GM23338 (cell line): ENCODE measurements at regions not wholly inside any gene's neighbourhood (a gene's known extent, or its start where the extent isn't known, plus 50 kb on each side); places are given as distances from the start of the nearest gene placed in this dataset.
"Not testable (repeated sequence)": the region's sequence is repeated elsewhere in the genome, so short reads cannot be mapped to it uniquely, and the experiment has no call there.

Experiments used
- CTCF ChIP-seq, 2 experiments: fragments of 200-600 bp in 1 of 2; sonication (generic) in 1 of 2; conservative IDR thresholded peaks; 2 replicates each; pipeline versions ENCODE4 v1.5.1 to v1.6.1; 2016 to 2017; ENCODE audit warnings: antibody characterized with exemption in 2 of 2, low read depth in 2 of 2, mild to moderate bottlenecking in 2 of 2, moderate library complexity in 1 of 2
- ETS1 ChIP-seq: IDR thresholded peaks from 2 replicates; pipeline ENCODE4 v1.6.1; 2016; ENCODE audit warnings: antibody characterized with exemption
- EZH2 ChIP-seq: fragments of 200-600 bp; sonication (generic); IDR thresholded peaks from one replicate; pipeline ENCODE4 v1.8.0; 2017; ENCODE audit warnings: antibody characterized with exemption, mild to moderate bottlenecking, low read depth; ENCODE audit not compliant: unreplicated experiment
- POLR2AphosphoS5 ChIP-seq: IDR thresholded peaks from 2 replicates; pipeline ENCODE4 v1.6.1; 2016; ENCODE audit warnings: antibody characterized with exemption, low read depth
- STAT1 ChIP-seq: IDR thresholded peaks from one replicate; pipeline ENCODE4 v1.6.1; 2016; ENCODE audit warnings: antibody characterized with exemption; ENCODE audit not compliant: unreplicated experiment
- TF ChIP-seq, protein P1 (sequence below): IDR thresholded peaks from one replicate; pipeline ENCODE4 v1.6.1; 2018; ENCODE audit warnings: antibody characterized with exemption; ENCODE audit not compliant: unreplicated experiment
- TF ChIP-seq, protein P2 (sequence below): fragments of 250-450 bp; sonication (Bioruptor Pico); IDR thresholded peaks from 2 replicates; pipeline ENCODE4 v1.5.0; 2020; ENCODE audit warnings: mild to moderate bottlenecking, moderate library complexity

- TF ChIP-seq CTCF (conservative IDR thresholded peaks at IDR 0.05; ENCODE audit: low read depth in 2 of 2); EZH2; POLR2AphosphoS5; ETS1; STAT1: not testable (repeated sequence)
- TF ChIP-seq, protein P1, sequence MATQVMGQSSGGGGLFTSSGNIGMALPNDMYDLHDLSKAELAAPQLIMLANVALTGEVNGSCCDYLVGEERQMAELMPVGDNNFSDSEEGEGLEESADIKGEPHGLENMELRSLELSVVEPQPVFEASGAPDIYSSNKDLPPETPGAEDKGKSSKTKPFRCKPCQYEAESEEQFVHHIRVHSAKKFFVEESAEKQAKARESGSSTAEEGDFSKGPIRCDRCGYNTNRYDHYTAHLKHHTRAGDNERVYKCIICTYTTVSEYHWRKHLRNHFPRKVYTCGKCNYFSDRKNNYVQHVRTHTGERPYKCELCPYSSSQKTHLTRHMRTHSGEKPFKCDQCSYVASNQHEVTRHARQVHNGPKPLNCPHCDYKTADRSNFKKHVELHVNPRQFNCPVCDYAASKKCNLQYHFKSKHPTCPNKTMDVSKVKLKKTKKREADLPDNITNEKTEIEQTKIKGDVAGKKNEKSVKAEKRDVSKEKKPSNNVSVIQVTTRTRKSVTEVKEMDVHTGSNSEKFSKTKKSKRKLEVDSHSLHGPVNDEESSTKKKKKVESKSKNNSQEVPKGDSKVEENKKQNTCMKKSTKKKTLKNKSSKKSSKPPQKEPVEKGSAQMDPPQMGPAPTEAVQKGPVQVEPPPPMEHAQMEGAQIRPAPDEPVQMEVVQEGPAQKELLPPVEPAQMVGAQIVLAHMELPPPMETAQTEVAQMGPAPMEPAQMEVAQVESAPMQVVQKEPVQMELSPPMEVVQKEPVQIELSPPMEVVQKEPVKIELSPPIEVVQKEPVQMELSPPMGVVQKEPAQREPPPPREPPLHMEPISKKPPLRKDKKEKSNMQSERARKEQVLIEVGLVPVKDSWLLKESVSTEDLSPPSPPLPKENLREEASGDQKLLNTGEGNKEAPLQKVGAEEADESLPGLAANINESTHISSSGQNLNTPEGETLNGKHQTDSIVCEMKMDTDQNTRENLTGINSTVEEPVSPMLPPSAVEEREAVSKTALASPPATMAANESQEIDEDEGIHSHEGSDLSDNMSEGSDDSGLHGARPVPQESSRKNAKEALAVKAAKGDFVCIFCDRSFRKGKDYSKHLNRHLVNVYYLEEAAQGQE: not testable (repeated sequence)
- TF ChIP-seq, protein P2, sequence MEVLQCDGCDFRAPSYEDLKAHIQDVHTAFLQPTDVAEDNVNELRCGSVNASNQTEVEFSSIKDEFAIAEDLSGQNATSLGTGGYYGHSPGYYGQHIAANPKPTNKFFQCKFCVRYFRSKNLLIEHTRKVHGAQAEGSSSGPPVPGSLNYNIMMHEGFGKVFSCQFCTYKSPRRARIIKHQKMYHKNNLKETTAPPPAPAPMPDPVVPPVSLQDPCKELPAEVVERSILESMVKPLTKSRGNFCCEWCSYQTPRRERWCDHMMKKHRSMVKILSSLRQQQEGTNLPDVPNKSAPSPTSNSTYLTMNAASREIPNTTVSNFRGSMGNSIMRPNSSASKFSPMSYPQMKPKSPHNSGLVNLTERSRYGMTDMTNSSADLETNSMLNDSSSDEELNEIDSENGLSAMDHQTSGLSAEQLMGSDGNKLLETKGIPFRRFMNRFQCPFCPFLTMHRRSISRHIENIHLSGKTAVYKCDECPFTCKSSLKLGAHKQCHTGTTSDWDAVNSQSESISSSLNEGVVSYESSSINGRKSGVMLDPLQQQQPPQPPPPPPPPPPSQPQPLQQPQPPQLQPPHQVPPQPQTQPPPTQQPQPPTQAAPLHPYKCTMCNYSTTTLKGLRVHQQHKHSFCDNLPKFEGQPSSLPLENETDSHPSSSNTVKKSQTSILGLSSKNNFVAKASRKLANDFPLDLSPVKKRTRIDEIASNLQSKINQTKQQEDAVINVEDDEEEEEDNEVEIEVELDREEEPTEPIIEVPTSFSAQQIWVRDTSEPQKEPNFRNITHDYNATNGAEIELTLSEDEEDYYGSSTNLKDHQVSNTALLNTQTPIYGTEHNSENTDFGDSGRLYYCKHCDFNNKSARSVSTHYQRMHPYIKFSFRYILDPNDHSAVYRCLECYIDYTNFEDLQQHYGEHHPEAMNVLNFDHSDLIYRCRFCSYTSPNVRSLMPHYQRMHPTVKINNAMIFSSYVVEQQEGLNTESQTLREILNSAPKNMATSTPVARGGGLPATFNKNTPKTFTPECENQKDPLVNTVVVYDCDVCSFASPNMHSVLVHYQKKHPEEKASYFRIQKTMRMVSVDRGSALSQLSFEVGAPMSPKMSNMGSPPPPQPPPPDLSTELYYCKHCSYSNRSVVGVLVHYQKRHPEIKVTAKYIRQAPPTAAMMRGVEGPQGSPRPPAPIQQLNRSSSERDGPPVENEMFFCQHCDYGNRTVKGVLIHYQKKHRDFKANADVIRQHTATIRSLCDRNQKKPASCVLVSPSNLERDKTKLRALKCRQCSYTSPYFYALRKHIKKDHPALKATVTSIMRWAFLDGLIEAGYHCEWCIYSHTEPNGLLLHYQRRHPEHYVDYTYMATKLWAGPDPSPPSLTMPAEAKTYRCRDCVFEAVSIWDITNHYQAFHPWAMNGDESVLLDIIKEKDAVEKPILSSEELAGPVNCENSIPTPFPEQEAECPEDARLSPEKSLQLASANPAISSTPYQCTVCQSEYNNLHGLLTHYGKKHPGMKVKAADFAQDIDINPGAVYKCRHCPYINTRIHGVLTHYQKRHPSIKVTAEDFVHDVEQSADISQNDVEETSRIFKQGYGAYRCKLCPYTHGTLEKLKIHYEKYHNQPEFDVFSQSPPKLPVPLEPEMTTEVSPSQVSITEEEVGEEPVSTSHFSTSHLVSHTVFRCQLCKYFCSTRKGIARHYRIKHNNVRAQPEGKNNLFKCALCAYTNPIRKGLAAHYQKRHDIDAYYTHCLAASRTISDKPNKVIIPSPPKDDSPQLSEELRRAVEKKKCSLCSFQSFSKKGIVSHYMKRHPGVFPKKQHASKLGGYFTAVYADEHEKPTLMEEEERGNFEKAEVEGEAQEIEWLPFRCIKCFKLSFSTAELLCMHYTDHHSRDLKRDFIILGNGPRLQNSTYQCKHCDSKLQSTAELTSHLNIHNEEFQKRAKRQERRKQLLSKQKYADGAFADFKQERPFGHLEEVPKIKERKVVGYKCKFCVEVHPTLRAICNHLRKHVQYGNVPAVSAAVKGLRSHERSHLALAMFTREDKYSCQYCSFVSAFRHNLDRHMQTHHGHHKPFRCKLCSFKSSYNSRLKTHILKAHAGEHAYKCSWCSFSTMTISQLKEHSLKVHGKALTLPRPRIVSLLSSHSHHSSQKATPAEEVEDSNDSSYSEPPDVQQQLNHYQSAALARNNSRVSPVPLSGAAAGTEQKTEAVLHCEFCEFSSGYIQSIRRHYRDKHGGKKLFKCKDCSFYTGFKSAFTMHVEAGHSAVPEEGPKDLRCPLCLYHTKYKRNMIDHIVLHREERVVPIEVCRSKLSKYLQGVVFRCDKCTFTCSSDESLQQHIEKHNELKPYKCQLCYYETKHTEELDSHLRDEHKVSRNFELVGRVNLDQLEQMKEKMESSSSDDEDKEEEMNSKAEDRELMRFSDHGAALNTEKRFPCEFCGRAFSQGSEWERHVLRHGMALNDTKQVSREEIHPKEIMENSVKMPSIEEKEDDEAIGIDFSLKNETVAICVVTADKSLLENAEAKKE (CRISPR knock-in tag): not testable (repeated sequence)
Observed at GRCh38 chr12:102313116-102313971, 115.7 kb upstream of the PMCH start.
